Thyroid gland (tissue), 4 donors: ENCODE measurements at regions not wholly inside any gene's neighbourhood (a gene's known extent, or its start where the extent isn't known, plus 50 kb on each side); places are given as distances from the start of the nearest gene placed in this dataset.

ENCODE experiments used
- DNase-seq, 2 donors: peaks; one replicate each; pipeline ENCODE4 v3.0.0-alpha.2; 2019
- H3K27ac ChIP-seq, 3 donors: fragments of 200-600 bp; sonication (generic); 1 replicate in 2 of 3; 2 replicates in 1 of 3; pipeline ENCODE4 v1.5.1; 2016 to 2019; ENCODE audit warnings: mild to moderate bottlenecking in 1 of 3, moderate library complexity in 1 of 3
- H3K27me3 ChIP-seq: fragments of 200-600 bp; sonication (generic); one replicate; pipeline ENCODE4 v1.5.1; 2019
- H3K36me3 ChIP-seq, 2 donors: fragments of 200-600 bp; sonication (generic); one replicate each; pipeline ENCODE4 v1.5.1; 2016 to 2019
- H3K4me1 ChIP-seq, 2 donors: fragments of 200-600 bp; sonication (generic); one replicate each; pipeline ENCODE4 v1.5.1; 2017 to 2019
- H3K4me3 ChIP-seq, 3 donors: fragments of 200-600 bp; sonication (generic); replicated peaks in 1 of 3; 1 replicate in 2 of 3; 2 replicates in 1 of 3; pipeline ENCODE4 v1.5.1; 2016; ENCODE audit warnings: mild to moderate bottlenecking in 1 of 3
- H3K9me3 ChIP-seq: fragments of 200-600 bp; sonication (generic); one replicate; pipeline ENCODE4 v1.5.1; 2017
- CTCF ChIP-seq, 6 experiments: fragments of 200-600 bp in 3 of 6; fragments of 450-650 bp in 3 of 6; sonication (generic) in 3 of 6; IDR thresholded peaks; one replicate each; pipeline ENCODE4 v1.5.1; 2016 to 2019; ENCODE audit warnings: antibody characterized with exemption in 6 of 6, mild to moderate bottlenecking in 2 of 6, inconsistent platforms in 1 of 6, moderate library complexity in 1 of 6
- POLR2A ChIP-seq, 2 donors: fragments of 450-650 bp; IDR thresholded peaks; one replicate each; pipeline ENCODE4 v1.6.1; 2017; ENCODE audit warnings: antibody characterized with exemption in 2 of 2, mild to moderate bottlenecking in 2 of 2, moderate library complexity in 1 of 2
- WGBS, 2 donors: methylation state at CpG; one replicate each; pipeline ENCODE4 v1.1.5; 2017; 5-methylcytosine and 5-hydroxymethylcytosine counted together
- intact Hi-C: fragments of 100-400 bp; cut with DNase I; formaldehyde crosslinking; loops from one replicate; pipeline ENCODE4 v1.15.1; 2023

- TF ChIP-seq CTCF (IDR thresholded peaks at IDR 0.05) (no peak), POLR2A (IDR thresholded peaks at IDR 0.05) (no peak)
- Histone ChIP-seq H3K4me3 (no peak overlapping the region), H3K27ac (no peak overlapping the region), H3K4me1 (no peaks in the 10 kb centered on the region), H3K36me3 (no peaks in the 10 kb centered on the region), H3K9me3 (no peaks in the 10 kb centered on the region), H3K27me3 (no peaks in the 10 kb centered on the region)
- DNase-seq, result no peak
- 89 to 95% methylated on average over 5 of the region's 5 CpGs for WGBS, 2 donors
- intact Hi-C loops, result loop anchor here (5.0 to 10.0 kb wide), 3 partner anchors 266 to 584 kb away; partner anchors contain the start of gene ZIC2
Observed at GRCh38 chr13:99651016-99651415, 149.7 kb downstream of the TM9SF2 start.

DNA sequence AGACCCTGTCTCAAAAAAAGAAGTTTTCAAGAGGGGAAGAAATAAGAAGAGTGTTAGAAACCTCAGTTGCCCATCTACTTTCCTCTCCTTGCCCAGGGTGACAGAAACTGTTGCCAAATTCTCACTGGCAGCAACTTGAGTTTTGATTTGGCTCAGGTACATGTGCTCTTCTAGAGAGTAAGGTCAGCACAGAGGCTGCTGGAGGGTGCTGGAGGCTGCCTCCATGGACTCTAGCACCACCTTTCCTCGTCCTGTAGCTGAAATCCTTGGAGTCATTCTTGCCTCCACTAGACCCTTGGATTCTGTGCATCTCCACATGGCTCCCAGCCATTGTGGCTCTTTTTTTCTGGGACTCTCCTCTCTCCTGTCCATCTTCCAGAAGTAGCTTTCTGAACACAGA is 149.1 kb downstream of the TM9SF2 start:
- intact Hi-C loops, result loop anchor here (5.0 to 10.0 kb wide), 3 partner anchors 267 to 584 kb away; partner anchors contain the start of gene ZIC2
- 93 to 100% methylated on average over 1 of the region's 1 CpG for WGBS, 2 donors

DNA sequence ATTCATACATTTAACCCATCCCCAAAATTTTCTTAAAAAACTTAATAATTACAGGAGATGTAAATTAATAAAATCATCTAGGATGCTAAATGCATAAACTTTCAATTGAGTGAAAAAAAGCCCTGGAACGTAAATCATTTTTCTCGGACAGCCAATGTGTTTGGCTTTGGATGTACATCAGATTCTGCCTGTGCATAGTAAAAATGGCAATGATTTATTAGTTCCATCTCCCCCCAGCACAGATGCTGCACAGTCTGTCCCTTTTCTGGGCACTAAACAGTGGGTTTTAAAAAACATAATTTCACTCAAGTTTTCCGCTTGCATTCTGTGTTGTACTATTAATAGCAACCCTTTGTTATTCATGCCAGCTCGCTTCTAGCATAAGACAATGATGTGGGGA is 147.7 kb downstream of the TM9SF2 start:
- Histone ChIP-seq H3K4me1 (no peaks in the 10 kb centered on the region), H3K27ac (no peak overlapping the region), H3K27me3 (no peaks in the 10 kb centered on the region), H3K36me3 (no peaks in the 10 kb centered on the region), H3K4me3 (no peak overlapping the region), H3K9me3 (no peaks in the 10 kb centered on the region)
- no peak for TF ChIP-seq CTCF (IDR thresholded peaks at IDR 0.05)
- no peak for TF ChIP-seq POLR2A (IDR thresholded peaks at IDR 0.05)
- DNase-seq, result no peak
- WGBS, 2 donors, result 85 to 87% methylated on average over 4 of the region's 4 CpGs
- intact Hi-C loops, result no loop called here

More for the DNA sequence above, 149.1 kb downstream of the TM9SF2 start:
- DNase-seq, result no peak
- Histone ChIP-seq H3K4me3 (no peak overlapping the region), H3K36me3 (no peaks in the 10 kb centered on the region), H3K27me3 (no peaks in the 10 kb centered on the region), H3K4me1 (no peaks in the 10 kb centered on the region), H3K27ac (no peak overlapping the region), H3K9me3 (no peaks in the 10 kb centered on the region)
- TF ChIP-seq CTCF (IDR thresholded peaks at IDR 0.05), result no peak

- intact Hi-C loops, result no loop called here
- 83 to 89% methylated on average over 8 of the region's 8 CpGs for WGBS, 2 donors
- Histone ChIP-seq H3K9me3 (no peaks in the 10 kb centered on the region), H3K4me1 (no peaks in the 10 kb centered on the region), H3K27me3 (no peaks in the 10 kb centered on the region), H3K4me3 (no peak overlapping the region), H3K27ac (no peak overlapping the region), H3K36me3 (no peaks in the 10 kb centered on the region)
- TF ChIP-seq CTCF (IDR thresholded peaks at IDR 0.05), result no peak
- TF ChIP-seq POLR2A (IDR thresholded peaks at IDR 0.05), result no peak
- DNase-seq, result no peak
Observed at GRCh38 chr13:99648066-99648665, 146.9 kb downstream of the TM9SF2 start.

DNA sequence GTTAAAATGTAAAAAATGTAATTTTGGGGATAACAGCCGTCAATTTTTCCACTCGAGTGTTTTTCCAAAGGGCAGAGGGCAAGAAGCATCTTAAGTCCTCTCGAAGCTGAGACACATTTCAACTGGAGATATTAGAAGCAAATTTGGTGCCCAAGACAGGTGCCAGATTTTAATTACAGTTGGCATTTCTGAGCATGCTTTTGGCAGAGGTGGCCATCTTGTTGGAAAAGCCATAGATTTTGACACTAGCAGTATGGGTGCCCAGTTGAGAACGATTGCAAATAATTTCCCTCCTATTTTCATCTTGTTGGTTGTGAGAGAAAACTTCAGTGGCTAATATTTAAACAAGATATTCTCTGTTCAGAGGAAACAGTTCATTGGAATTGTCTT is 146.3 kb downstream of the TM9SF2 start:
- no peaks in the 10 kb centered on the region for H3K4me1 ChIP-seq
- H3K27ac ChIP-seq, result no peak overlapping the region
- WGBS, 2 donors, result 85 to 91% methylated on average over 4 of the region's 4 CpGs
- H3K4me3 ChIP-seq, result no peak overlapping the region
- intact Hi-C loops, result no loop called here
- no peak for DNase-seq
- H3K27me3 ChIP-seq, result no peaks in the 10 kb centered on the region
- no peak for TF ChIP-seq POLR2A (IDR thresholded peaks at IDR 0.05)
- no peak for TF ChIP-seq CTCF (IDR thresholded peaks at IDR 0.05)
- H3K36me3 ChIP-seq, result no peaks in the 10 kb centered on the region
- no peaks in the 10 kb centered on the region for H3K9me3 ChIP-seq
